ENCODE measurements at regions not wholly inside any gene's neighbourhood (a gene's known extent, or its start where the extent isn't known, plus 50 kb on each side); places are given as distances from the start of the nearest gene placed in this dataset.
"Not testable (repeated sequence)": the region's sequence is repeated elsewhere in the genome, so short reads cannot be mapped to it uniquely, and the experiment has no call there.

DNA sequence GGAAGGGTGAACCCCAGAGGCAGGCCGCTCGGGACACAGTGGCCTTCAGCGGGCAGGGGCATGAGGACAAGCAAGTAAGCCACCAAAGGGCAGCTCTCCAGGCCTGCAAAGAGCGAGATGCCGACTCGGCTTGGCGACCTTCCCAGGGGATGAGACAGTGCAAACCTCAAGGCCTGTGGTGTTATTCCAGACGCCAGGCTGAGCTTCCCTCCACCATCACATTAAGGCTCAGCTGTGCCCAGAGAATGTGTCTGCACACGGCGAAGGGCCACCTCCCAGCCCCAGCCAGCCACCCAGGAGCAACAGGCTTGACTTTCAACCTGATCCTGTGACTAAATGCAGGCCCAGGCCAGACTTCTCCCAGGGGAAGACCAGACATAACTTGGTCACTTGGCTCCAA is 251.4 kb downstream of the SOX9 start:
- no peak for DNase-seq

GRCh38 chr17:72373910-72374741 is 253.3 kb downstream of the SOX9 start:
- DNase-seq: no peak

DNA sequence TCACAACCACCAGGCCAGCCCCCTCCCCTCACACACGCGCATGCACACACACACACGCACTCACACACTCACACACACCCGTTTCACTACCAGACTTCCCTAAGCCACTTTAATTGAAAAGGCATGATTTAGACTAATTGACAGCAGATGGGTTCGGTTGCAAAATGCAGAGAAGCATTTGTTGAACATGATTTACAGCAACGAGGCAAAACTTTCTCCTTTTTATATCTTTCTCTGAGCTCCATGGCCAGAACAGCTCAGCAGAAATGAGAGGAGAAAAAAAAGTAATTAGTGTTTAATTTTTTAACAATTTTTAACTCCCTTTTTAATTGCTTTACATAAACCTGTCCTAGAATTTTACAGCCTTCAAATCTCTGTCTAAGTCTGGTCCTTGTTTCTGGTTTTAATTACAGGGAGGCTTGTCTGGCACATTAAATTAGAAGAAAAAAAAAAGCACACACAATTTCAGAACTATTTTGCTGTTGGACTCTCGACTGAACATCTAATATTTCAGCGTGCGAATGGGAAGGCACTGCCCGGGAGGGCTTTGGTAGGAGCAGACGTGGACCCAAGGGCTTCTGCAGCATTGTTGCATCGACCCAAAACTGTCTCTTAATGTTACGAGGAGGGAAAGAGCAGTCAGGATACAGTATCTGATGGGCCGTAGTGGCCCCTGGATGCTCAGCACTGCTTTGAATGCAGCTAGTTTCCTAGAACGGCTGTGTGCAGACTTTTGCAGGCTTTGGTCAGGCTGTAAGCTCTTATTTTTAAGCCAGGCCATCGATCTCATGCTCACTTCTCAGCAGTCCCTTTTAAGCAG is 255.9 kb downstream of the SOX9 start:
- DNase-seq: no peak

DNA sequence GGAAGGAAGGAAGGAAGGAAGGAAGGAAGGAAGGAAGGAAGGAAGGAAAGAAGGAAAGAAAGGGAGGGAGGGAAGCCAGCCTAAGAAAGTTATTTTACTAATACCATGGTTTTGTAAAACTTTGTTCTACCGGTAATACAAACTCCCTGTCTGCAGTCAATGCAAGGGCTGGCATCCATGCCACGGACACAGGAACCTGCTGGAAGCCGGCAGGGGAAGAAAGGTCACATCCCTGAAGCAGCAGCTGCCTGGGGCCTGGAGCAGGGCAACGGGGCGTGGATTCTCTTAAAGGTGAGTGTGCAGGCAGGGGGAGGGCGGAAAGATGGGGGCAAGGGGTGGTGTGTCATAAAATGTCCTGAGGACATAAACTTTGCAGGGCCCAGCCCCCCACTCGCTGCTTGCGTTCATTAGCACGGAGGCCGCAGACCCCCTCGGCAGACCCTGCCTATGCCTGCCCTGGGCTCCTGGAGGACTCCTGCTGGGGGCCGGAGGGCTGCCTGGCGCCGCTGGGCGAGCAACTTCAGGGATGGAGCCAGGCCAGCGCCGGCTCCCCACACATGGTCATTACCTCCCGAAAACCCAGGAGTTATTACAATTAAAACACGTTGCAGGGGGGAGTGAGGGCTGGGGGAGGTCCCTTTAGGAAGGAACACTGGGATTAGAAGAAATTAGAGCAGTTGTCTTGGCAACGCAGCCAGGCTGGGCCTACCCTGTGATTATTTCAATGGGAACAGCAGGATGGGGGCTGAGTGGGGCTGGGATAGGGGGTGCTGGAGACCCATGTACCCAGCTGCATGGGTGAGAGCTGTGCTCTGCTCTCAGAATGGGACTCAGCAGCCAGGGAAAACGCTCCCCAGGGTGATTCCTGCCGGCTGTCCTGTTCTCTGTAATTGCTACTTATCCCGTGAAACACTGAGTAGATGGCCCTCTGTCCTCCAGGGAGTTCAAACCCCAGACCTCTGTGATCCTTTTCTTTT is 257.9 kb downstream of the SOX9 start:
- DNase-seq: no peak

DNA sequence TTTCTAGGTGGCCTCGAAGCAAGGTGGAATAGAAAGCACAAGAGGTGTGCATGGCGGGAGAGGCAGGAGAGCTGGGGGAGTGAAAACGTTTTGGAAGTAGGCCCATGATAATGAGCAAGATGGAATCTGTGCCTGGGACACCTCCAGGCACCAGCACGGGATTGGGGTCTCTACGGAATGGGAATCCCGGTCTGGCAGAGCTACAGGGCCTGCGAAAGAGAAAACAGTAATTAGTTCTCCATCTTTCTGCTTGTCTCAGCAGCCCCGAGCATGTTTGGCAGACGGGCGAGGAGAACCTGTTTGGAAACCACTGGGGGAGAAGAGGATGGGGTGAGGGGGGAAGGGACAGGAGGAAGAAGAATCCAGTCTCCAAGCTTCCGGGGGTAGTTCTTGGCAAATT is 258.7 kb downstream of the SOX9 start:
- no peak for DNase-seq

DNA sequence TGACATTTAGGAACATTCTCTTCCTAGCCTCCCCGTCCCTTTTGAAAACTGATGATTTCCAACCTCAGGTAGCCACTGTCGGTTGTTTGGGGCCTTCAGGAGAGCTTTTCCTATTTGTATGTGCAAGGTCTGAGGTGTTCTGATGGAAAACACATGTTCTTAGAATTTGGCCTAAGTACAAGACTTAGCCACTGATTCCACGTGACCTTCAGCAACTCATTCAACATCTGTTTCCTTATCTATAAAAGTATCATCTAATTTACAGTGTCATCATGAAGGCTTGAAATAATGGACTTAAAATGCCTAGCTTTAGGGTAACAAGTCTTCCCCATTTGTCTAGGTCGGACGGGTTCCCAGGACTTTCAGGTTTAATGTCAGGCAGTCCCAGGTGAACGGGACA is 259.3 kb downstream of the SOX9 start:
- no peak for DNase-seq

DNA sequence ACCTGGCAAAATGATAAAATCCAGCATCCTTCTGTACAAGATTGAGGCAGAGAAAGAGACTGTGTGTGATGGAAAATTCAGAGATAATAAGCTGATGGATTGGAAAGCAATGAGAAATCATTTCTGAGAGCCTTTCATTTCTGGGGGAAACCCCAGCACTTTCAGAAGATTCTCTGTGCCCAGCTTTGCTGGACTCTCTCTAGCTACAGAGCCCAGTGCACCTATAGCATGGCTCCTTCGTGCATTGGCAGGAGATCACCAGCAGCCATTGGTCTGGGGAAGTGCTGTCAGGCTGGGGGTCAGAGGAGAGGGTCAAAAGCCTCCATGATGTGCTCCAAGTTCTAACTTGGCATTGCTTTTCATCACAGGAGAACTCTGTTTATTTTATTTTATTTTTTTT is 259.9 kb downstream of the SOX9 start:
- DNase-seq: no peak

DNA sequence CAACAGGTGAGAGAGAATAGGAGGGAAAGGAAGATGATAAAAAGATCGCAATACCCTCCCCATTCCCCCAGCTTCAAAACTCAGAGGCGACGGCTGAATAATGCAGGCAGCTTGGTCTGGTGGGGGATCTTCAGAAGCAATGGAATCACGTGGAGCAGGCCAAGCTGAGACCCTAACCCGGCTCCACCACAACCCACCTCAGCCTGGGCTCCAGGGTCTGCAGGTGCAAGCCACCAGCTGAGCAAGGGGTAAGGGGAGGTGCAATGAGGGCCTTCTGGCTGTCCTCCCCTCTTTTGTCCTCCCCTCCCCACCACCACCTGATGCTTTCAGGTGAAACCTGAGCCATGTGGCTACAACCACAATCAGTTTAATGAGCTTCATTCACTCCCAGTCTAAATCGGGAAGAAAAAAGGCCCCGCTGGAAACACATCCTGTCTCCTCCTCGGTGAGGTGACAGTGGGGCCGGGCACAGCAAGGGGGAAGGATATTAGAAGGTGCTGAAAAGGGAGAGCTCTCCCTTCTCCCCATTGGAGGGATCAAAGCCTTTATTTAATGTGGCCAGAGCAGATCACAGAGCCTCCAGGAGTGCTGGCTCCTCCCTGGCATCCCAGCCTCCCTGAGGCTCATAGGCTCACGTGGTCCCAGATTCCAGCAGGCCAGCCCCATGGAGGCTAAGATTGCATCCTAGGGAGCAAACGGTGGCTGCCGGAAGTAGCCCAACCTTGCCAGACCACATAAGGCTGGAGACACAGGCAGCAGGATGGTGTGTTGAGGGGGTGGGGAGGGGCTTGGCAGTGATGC is 261.0 kb downstream of the SOX9 start:
- DNase-seq: no peak

- DNase-seq: no peak
Observed at GRCh38 chr17:72382971-72383722, 262.3 kb downstream of the SOX9 start.

DNA sequence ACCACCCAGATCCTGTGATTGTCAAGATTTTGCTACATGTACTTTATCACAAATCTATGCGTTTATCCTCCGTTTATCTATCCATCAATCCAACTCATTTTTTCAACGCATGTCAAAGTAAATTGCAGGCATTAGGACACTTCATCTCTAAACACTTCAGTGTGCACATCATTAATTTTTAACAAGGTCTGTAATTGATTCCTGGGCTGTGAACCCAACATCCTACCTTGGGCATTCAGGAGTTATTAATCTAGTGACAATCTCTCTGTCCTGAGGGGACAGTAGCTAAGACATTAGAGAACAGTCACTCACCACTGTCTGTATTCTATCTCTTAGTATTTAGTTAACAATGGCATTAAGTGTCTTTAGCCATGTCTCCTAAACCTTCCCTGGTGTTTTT is 264.7 kb downstream of the SOX9 start:
- DNase-seq: no peak

- DNase-seq: not testable (repeated sequence)
Observed at GRCh38 chr17:72386173-72386572, 265.4 kb downstream of the SOX9 start.

DNA sequence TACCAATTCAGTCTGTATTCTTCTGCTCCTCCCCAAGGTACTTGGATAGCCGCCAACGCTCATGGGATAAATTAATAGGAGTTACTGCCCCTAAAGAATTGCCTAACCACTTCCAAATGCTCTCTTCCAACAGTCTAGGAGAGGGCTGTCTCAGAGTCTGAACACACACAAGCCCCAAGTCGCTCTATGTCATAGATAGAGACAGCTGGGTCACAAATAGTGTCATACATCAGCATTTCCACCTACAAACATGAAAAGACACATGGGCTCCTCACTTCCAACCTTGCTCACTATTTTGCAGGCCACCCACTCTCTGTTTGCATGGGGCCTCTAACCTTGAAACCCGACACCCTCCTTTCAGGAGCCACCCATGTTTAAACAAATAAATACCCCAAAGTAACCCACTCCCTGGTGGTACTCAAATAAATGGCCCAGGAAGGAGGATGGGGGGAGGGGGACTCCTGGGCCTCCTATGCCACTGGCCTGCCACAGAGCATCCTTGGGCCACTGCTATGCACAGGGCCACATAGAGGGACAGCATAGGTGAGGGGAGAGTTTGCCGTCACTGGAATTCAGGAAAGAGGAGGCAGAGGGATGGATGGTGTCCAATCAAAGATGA is 265.9 kb downstream of the SOX9 start:
- DNase-seq: no peak

- DNase-seq: no peak
Observed at GRCh38 chr17:72387487-72387886, 266.7 kb downstream of the SOX9 start.

GRCh38 chr17:72387969-72388368 is 267.1 kb downstream of the SOX9 start:
- DNase-seq: no peak

DNA sequence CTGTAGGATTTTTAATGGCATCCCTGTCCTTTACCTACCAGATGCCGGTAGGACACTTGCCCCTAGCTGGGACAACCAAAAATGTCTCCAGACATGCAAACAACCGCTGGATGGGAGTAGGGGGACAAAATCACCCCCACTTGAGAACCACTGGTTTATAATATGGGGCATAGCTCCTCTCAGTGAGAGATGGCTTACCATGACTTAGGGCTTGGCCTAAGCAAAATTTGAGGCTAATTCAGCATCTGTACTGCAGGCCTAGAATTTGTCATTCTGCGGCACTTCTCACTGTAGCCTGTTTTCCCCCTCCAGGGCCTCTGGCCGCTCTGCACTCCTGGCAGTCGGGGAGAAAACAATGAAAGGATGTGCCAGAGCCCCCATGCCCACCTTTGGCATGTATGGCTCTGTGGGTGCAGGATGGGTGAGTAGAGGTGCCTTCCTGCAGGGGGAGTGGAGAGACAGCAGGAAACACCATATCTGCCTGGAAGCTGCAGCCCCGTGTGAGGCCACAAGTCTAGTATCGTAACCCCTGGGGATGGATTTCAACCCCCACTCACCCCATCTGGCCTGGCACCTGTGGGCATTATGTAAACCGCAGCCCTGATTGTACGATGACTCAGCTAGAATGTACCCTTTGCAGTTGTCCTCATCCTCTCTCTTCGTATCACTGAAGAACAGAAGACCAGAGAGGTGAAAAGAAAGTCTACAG is 268.1 kb downstream of the SOX9 start:
- no peak for DNase-seq

DNA sequence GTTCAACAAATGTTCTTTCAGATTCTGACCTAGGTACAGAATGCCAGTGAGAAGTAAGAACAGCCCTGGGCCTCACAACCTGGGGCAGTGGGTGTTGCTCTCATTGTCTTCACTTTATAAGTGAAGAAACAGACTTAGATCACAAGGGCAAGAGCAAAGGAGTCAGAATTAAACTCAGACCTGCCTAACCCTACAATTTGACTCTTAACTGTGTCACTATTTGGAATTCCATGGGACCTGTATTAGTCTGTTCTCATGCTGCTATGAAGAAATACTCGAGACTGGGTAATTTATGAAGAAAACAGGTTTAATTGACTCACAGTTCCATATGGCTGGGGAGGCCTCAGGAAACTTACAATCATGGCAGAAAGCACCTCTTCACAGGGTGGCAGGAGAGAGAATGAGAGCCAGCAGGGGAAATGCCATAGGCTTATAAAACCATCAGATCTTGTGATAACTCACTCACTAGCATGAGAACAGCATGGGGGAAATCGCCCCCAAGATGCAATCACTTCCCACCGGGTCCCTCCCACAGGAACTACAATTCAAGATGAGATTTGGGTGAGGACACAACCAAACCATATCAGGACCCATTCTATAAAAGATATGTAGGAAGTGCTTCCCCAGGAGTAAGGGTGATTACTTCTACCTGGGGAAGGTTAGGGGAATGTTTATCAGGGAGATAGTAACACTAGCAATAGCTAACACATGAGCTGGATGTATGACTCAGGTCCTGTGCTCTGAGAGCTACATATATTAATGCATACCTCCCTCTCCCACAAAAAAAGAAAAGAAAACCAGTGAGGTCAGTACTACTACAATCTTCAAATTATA is 270.1 kb downstream of the SOX9 start:
- DNase-seq: no peak

- DNase-seq: no peak
Observed at GRCh38 chr17:72392056-72393010, 271.5 kb downstream of the SOX9 start.

GRCh38 chr17:72393553-72393952 is 272.7 kb downstream of the SOX9 start:
- no peak for DNase-seq

All from hematopoietic multipotent progenitor cell treated with erythropoietin and hydrocortisone succinate and interleukin-3 and kit ligand, for 6 days (in vitro differentiated cells).